C1 segment of cervical spinal cord (tissue), 14 donors: ENCODE measurements at regions not wholly inside any gene's neighbourhood (a gene's known extent, or its start where the extent isn't known, plus 50 kb on each side); places are given as distances from the start of the nearest gene placed in this dataset.

Experiments
- DNase-seq, 14 donors: peaks; one replicate each; lab custom pipeline; 2025; lab: John Stamatoyannopoulos, UW

DNA sequence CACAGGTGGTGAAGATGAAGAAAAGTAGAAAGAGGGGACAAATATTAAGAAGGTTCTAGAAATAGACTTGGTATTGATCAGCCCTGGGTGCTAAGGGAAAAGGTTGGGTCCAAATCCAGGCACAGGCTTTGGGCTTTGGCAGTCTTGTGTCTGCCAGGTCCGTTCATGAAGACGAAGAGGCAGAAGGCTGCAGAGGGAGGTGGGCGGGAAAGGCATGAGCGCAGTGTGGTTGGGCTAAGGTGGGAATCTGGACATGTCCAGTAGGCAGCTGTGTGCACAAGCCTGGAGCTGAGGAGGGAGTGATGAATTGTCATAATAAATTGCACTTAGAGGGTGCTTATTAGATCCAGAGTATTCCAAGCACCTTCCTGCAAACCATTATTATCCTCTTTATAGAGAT, 105.7 kb upstream of the TEX51 start:
- no peak for DNase-seq

DNA sequence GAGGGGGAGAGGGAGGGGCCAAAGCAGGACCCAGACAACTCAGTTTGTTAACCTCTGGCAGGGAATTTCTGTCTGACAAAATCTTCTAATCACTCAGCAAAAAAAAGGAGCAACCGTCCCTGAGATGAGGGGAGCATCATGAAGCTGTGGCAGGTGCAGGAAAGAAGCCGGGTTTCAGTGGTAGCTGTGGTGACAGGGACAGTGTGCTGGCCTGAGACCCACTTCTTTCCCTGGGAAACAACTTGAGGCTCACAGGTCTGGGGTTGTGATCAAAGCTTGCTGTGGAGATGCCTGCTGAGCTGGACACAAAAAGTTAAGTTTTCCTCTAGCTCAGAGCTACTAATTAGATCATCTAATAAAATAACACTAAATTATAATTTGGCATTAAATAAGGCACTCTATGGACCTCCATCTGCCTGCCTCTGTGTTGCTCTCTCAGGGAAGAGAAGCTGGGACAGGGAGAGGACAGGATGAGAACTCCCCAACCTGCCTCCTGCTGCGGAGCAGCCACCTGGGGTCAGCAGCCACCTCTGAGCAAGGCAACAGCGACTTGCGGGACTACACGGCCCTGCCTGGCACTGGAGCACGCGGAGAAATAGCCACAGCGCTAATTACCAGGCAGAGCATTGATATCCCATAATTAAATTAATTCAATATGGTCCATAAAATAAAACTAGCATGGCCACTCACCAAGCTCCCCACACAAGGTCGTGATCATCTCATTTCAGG, 104.6 kb upstream of the TEX51 start:
- DNase-seq = no peak

DNA sequence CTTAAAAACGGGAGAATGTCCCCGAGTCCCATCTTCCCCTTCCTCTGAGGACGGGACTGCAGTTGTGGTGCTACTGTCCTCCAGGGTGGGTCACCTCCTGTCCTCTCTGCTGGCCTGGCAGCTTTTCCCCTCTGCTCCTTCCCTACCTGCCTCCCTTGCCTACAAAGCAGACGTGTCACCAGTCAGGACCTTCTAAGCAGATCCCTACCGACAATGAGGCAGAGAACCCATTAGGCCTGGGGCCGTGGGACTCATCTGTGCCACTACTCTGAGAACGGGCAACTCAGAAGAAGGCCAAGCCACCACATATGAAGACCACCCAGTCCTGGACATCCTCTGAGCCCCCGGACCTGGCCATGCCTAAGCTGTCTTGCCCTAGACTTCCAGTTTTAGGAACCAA, 103.0 kb upstream of the TEX51 start:
- no peak for DNase-seq

- no peak for DNase-seq
These were observed 101.6 kb upstream of the TEX51 start for GRCh38 chr2:126796931-126797621.

- DNase-seq = no peak
These were observed 100.9 kb upstream of the TEX51 start for GRCh38 chr2:126797622-126798275.

GRCh38 chr2:126798276-126799140, 100.2 kb upstream of the TEX51 start:
- no peak for DNase-seq

DNA sequence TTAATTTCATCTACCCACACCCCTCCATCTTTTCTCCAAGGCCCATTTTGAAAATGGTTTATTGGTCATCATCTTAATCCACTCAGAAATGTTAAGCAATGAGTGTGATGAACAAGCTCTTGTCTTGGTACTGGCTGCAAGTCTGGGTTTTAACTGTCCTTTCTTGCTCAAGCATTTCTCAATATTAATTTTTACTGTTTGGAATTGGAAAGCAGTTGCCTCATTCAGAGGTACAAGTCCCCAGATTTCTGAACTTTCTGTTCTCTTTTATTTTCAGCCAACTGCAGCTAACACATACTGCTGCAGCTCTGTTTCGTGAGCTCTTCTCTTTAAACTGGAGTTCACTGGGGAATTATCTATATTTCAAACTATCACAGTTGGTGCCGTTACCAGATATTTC, 99.4 kb upstream of the TEX51 start:
- DNase-seq = no peak

- DNase-seq = no peak
These were observed 97.2 kb upstream of the TEX51 start for GRCh38 chr2:126801473-126801872.

GRCh38 chr2:126802316-126802715, 96.4 kb upstream of the TEX51 start:
- DNase-seq = no peak

- DNase-seq = no peak
These were observed 95.8 kb upstream of the TEX51 start for GRCh38 chr2:126802774-126803433.

DNA sequence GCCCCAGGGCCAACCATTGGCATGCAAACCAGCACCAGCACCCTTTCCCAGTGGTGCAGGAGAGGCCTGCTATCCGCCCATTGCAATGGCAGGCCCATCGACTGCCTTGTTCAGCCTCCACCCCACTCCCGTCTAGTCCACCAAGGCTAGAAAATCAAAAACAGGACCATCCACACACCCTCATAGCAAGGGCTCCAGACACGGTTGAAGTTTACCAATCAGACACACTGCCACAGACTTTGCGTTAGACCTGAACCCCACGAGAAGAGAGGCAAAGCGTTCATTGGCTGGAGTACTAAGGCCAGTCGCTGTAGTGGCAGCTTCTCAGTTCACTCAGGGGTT, 95.3 kb upstream of the TEX51 start:
- no peak for DNase-seq

DNA sequence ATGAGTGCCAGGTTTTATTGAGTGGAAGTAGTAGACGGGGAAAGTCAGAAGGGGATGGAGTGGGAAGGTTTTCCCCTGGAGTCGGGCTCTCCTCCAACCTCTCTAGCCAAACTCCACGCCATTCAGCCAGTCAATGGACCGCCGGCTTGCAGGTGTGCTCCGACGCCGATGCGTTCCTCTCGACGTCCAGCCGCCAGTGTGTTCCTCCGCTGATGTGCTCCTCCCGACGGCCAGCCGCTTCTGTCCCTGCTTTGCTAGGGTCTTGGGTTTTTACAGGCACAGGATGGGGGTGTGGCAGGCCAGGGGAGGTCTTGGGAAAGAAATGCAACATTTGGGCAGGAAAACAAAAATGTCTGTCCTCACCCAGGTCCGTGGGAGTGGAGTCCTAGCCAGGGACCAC, 94.3 kb upstream of the TEX51 start:
- DNase-seq = no peak

DNA sequence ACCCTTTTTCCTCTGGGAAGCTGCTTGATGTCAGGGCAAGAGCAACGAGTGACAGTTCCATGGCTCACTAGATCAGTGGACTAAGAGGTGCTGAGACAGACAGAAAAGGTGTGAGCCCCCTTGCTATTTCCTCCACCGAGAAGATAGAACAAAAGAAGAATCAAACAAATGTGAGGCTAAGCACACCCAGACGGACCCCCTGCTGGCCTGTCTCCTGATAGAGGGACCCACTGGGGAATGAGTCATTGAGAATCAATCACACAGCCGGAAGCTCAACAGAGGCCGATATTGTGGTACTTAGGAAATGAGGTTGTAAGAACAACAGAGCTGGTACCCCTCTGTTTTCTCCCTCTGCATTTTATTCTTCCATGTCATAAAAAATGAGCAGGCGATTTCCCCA, 89.8 kb upstream of the TEX51 start:
- DNase-seq = no peak

DNA sequence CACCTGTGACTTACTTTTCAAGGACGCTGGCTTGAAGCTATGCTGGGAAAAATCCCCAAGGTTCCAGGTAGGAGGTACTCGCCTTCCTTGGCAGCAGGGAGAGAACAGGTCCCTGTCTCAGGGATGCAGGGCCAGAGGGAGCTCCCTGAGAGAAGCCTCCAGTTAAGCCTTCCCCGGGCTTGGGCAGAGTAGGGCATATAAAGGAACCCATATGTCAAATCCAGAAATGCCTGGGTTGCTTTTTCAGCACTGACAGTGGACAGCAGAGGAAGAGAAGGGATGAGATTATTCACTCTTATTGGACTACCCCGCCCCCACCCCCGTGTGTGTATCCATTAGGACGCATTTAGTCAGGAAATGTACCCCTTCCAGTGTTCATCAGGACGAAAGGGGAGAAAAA, 89.3 kb upstream of the TEX51 start:
- DNase-seq = no peak

DNA sequence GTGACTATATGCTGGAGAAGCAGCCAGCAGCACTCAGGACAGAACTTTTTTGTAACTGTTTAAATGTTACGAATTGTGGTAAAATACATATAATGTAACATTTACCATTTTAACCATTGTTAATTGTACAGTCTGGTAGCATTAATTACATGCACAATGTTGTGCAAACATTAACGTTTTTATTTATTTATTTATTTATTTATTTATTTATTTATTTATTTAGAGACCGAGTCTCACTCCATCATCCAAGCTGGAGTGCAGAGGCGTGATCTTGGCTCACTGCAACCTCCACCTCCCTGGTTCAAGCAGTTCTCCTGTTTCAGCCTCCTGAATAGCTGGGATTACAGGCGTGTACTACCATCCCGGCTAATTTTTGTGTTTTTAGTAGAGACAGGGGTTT, 88.7 kb upstream of the TEX51 start:
- no peak for DNase-seq

- no peak for DNase-seq
These were observed 87.6 kb upstream of the TEX51 start for GRCh38 chr2:126811101-126811500.

DNA sequence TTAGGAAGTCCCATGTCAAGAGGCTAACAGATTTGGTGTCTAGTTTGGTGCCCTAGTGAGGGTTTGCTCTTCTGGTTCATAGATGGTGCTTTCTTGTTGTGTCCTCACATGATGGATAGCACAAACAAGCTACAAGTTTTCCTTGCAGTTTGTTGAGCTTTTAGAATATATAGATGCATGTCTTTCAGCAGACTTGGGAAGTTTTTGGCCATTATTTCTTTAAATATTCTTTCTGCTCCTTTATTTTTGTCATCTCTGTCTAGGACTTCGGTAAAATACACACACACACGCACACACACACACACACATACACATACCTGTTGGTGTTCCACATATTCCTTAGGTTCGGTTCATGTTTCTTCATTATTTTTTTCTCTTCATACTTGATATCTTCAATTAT, 81.5 kb upstream of the TEX51 start:
- no peak for DNase-seq

GRCh38 chr2:126822115-126822514, 76.6 kb upstream of the TEX51 start:
- DNase-seq = no peak

GRCh38 chr2:126822921-126823320, 75.8 kb upstream of the TEX51 start:
- no peak for DNase-seq

- DNase-seq = no peak
These were observed 74.7 kb upstream of the TEX51 start for GRCh38 chr2:126823951-126824350.

GRCh38 chr2:126824663-126825062, 74.0 kb upstream of the TEX51 start:
- DNase-seq = no peak

GRCh38 chr2:126825316-126825715, 73.4 kb upstream of the TEX51 start:
- DNase-seq = peak in 2 of 14 donors; percentile 3 to 12
